OCI-LY7 (cell line): ENCODE measurements at regions not wholly inside any gene's neighbourhood (a gene's known extent, or its start where the extent isn't known, plus 50 kb on each side); places are given as distances from the start of the nearest gene placed in this dataset.

Experiments
- CTCF ChIP-seq: fragments of 200-600 bp; sonication (generic); conservative IDR thresholded peaks from 2 replicates; pipeline ENCODE4 v1.5.1; 2014; ENCODE audit warnings: mild to moderate bottlenecking, antibody characterized with exemption, low read length, moderate library complexity, mixed read lengths
- EZH2phosphoT487 ChIP-seq: fragments of 200-600 bp; sonication (generic); IDR thresholded peaks from 2 replicates; pipeline ENCODE4 v1.6.1; 2018; ENCODE audit warnings: low read depth, borderline replicate concordance, mild to moderate bottlenecking, mixed run types, antibody characterized with exemption, low read length, moderate library complexity, mixed read lengths

DNA sequence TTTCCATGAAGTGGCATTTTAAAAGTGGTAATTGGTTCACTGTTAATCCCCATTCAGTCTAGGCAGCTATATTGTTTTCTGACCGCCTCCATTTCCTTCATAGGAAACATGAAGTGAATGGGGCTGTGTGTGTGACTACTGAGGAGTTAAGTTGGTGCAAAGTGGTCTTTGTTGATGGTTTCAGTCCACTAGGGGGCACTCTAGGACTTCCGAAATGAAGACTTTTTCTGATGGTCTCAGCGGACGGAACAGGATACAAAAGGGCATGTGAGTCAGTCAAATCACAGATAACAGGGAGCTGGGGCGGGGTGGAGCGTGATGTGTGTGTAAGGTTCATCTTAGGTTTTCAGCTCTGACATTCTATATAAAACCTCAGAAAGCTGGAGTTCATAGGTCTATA is 240.1 kb upstream of the OR4E1 start:
- TF ChIP-seq CTCF (peak; percentile 92), EZH2phosphoT487 (no peak)
